HG03442 (cell line): ENCODE measurements at regions not wholly inside any gene's neighbourhood (a gene's known extent, or its start where the extent isn't known, plus 50 kb on each side); places are given as distances from the start of the nearest gene placed in this dataset.

ENCODE experiments used
- ATAC-seq: cut with Tn5 transposase; IDR thresholded peaks from one replicate; pipeline ENCODE4 v1.9.1; 2021; ENCODE audit warnings: mild to moderate bottlenecking, moderate library complexity; ENCODE audit not compliant: unreplicated experiment

DNA sequence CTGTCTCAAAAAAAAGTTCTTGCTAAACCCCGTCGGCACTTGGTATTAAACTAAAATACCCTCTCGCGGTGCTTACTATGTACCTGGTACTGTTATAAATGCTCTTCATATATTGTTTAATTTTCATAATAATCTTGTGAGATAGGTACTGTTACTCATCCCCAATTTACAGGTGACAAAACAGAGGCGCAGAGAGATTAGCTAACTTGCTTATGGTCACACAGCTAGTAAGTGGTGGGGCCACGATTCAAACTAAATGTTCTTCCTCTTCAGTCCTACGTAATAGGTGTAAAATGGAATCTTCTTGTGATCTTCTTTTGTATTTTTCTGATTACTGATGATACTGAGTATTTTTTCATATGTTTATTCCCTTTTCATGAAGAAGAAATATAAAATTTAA lies 51.3 kb downstream of the TET3 start:
- no peak for ATAC-seq

DNA sequence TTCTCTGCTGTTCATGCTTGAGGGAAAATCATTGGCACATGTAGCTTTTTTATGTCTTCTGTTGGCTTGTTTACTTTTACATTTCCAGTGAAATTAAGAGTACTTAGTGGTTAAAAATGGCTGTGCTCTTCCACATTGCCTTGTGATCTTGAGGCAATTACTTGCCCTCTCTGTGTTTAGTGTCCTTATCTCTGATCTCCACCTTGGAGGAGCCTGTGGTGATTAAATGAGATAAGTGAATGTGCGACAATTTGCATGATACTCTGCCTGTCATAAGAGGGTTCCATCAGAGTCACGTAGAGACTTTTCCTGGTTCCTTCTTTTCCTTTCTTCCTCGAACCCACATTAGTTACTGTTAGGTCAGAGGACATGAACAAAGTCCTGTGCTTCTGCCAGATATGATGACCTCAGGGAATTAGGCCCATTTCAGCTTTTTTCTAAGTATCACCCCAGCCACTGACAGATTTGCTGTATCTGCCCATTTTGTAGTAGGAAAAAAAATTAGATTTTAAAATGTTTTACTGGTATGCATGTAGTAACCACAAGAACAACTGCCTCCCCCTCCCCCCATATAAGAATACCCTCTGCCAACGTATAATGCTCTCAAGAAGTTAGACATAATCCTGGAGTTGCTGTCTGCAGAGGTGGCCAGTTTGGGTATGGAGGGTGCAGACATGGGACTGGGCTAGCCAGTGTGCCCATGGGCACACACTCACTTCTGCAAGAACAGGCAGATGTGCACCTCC lies 51.9 kb downstream of the TET3 start:
- no peak for ATAC-seq

DNA sequence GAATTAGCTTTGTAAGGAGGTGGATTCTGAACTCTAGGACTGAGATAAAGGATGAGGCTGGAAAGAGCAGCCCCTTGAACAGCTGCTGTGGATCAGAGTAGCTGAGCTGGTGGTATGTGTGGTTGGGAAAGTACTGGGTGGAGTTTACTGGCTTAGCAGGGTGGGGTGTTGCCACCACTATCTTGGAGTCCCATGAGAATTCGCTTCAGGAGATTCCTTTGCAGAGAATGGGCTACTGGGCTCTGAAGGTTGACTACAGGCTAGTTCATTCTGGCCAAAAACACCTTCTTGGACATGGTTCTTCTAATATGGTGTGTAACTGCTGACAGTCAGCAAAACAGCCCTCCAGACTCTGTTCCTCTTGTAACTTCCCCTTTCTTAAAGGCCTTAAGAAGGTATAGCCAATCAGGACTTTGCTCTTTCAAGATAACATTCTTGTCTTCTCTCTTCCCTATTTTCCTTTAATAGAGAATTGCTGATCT lies 52.7 kb downstream of the TET3 start:
- peak; percentile 44 for ATAC-seq

DNA sequence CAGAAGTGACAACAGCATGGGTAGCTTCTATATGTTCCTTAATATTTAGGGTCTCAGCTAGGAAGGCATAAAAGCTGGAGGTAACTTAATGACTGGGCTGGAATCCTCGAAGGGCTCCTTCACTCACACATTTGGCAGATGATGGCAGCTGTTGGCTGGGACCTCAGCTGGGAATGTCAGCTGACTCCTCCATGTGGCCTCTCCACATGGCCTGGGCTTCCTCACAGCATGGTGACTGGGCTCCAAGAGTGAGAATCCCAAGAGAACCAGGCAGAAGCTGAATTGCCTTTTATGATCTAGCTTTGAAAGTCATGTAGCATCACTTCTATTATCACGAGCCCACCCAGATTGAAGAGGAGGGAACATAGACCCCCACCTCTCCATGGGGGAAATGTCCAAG lies 54.9 kb downstream of the TET3 start:
- no peak for ATAC-seq

DNA sequence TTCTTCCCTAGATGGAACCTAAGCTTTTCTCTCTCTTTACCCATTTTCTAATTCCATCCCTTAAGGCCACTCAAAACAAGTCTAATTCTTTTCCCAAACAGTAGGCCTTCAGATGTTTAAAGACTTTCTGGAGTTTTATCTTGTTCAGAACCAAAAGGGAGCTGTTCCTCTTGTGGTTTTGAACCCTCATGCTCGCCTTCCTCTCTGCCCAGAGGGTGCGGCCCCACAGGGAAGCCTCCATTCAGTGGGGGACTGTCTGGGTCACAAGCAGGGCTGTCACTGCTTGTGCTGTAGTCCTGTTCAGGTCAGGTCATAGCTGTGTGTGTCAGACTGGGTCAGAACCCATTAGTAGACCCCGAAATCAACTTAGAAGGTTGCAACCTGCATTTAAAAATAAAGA lies 56.5 kb downstream of the TET3 start:
- ATAC-seq = no peak

DNA sequence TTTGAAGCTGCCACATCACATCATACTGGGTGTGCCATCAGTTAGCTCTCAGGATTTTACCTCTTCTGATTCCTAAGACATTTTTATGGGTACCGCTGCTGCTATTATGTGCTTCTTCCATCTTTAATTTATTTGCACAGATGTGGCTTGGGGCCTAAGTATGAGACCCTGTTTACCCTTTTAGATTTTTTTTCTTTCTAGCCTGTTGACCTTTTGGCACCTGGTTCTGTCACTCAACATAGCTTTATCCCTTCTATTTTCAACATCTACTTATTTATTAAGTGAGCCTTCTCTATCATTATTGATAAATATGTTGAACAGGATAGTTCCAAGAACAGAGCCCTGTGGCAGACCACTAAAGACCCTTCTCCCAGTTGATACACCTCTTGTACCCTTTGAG lies 57.0 kb downstream of the TET3 start:
- no peak for ATAC-seq

DNA sequence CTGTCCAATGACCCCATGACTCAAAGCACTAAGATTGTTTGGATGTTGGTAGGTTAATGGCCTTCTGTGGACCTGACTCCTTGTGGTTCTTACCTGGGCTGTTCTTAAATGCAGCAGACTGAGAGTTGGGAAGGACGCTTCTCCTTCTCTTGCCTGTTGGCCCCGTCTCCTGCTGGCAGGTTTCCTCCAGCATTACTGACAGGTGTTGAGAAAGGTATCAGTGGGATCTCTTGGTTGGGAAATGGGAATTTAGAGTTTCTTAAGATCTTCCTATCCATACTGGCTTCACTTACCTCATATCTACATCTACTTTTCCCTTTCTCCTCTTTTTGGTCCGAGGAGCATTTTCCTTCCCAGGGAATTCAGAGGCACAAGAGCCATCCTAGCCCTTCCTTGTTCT lies 57.9 kb downstream of the TET3 start:
- no peak for ATAC-seq

DNA sequence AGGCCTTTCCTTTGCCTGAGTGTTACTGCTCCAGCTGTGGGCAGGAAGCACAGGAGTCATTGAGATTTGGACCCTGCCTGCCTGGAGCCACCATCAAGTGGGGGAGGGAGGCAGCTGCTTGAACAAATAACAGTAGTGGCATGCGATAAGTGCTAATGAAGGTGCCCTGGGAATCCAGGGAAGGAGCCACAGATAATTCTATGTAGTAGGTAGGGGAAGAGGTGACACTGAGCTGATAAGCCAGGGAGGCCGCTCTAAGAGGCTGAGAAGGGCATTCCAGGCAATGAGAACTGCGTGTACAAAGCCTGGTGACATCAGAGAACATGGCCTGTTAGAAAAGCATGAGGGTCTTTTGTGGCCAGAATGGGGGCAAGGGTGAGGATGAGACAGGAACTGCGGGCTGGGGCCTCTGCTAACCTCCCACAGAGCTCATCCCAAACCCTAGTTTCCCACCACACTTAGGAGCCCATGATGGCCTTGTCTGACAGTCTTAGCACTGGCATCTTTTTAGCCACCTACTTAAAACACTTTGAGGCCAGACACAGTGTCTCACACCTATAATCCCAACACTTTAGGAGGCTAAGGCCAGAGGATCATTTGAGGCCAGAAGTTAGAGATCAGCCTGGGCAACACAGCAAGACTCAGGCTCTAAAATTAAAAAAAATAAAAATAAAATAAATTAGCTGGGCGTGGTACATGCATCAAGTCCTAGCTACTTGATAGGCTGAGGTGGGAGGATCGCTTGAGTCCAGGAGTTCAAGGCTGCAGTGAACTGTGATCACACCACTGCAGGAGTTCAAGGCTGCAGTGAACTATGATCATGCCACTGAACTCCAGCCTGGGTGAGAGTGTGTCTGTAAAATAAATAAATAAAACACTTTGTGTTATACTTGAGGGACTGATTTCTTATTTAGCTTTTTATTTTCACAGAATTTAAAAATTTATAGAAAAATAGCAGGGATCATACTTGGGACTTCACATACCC lies 58.9 kb downstream of the TET3 start:
- ATAC-seq = no peak

DNA sequence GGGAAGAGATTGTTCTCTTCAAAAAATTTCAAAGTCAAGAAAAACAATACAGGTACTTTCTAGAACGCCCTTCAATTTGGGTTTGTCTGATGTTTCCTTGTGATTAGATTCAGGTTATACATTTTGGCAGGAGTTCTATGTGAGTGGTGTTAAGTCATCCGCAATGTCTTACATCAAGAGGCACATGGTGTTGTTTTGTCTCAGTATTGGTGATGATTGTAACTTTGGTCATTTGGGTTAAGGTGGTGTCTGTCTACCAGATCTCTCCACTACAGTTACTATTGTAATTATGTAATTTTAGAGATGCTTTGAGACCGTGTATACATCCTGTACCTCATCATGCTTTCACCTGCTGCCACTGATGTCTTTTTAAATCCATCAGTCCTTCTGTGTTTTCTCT lies 60.3 kb downstream of the TET3 start:
- no peak for ATAC-seq

DNA sequence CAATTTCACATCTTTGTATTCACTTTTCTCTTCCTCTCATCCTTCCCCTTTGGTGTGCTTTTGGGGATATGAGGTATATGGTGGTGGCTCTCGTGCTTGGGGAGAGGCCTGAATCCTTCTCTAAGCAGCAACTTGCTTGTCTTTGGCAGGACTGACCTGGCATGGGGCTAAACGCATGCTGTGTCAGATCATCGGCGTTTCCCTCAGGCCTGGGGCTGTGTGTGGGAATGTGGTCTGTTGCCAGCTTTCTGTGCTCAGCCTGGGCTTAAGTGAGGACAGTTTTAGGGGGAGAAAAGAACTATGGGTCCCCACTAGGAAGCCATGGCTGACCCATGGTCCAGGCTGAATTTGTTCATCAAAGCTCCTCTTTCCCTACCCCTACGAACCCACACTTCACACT lies 60.7 kb downstream of the TET3 start:
- ATAC-seq = no peak

DNA sequence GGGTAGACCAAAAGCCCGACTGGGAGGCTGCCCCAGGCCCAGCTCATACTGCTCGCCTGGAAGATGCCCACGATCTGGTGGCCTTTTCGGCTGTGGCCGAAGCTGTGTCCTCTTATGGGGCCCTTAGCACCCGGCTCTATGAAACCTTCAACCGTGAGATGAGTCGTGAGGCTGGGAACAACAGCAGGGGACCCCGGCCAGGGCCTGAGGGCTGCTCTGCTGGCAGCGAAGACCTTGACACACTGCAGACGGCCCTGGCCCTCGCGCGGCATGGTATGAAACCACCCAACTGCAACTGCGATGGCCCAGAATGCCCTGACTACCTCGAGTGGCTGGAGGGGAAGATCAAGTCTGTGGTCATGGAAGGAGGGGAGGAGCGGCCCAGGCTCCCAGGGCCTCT lies 61.7 kb downstream of the TET3 start:
- ATAC-seq = no peak

DNA sequence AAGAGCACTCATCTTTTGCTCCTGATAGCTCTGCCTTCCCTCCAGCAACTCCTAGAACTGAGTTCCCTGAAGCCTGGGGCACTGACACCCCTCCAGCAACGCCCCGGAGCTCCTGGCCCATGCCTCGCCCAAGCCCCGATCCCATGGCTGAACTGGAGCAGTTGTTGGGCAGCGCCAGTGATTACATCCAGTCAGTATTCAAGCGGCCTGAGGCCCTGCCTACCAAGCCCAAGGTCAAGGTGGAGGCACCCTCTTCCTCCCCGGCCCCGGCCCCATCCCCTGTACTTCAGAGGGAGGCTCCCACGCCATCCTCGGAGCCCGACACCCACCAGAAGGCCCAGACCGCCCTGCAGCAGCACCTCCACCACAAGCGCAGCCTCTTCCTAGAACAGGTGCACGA lies 62.4 kb downstream of the TET3 start:
- no peak for ATAC-seq

DNA sequence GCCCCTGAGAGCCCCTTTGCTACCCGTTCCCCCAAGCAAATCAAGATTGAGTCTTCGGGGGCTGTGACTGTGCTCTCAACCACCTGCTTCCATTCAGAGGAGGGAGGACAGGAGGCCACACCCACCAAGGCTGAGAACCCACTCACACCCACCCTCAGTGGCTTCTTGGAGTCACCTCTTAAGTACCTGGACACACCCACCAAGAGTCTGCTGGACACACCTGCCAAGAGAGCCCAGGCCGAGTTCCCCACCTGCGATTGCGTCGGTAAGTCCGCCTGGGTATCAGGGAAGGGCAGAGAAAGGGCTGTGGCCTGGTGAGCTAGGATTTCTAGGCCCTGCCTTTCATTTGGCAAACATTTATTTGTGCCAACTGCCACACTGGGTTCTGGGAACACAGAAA lies 63.4 kb downstream of the TET3 start:
- no peak for ATAC-seq

DNA sequence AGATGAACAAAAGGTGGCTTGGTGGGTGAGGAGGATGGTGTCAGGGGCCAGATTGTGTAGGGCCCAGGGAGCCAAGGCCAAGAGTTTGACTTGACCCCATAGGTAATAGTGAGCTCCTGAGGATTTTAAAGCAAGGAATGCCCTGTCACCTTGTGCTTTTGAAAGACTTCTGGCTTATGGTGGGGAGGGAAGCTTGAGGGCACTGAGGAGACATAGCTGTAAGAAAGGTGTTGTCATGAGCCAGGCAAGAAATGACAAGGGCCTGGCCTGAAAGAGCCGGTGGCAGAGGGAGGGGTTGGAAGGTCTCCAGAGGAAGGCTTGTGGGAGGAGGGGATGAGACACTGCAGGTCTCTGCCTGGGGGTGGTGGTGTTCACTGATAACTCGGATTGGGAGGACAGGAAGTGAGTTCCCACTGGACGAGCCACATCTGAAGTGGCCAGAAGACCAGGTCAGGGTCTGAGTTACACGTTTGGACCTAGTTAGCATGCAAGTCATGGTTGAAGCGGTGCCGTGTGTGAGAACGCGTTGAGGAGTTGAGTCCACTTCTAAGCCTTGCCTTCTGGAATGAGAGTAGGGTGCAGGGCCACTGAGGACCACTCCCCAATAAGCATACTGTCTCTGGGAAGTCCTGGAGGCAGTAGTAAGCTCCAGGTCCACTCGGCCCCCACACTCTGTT lies 64.3 kb downstream of the TET3 start:
- no peak for ATAC-seq

DNA sequence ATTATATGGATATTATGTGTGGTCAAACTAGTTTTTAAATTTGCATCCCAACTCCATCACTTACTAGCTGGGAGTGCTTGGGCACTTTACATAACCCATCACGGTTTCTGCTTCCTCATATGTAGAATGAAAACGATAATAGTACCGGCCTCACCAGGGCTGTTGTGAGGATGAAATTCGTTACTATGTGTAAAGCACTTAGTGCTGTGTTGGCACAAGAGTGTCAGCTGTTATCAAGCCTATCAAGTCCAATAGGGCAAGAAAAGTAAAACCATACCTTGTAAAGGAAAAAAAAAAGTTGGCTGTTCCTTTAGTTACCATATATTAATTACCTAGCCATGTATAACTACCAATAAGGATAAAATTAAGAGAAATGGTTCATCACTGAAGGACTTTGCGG lies 65.4 kb downstream of the TET3 start:
- no peak for ATAC-seq

DNA sequence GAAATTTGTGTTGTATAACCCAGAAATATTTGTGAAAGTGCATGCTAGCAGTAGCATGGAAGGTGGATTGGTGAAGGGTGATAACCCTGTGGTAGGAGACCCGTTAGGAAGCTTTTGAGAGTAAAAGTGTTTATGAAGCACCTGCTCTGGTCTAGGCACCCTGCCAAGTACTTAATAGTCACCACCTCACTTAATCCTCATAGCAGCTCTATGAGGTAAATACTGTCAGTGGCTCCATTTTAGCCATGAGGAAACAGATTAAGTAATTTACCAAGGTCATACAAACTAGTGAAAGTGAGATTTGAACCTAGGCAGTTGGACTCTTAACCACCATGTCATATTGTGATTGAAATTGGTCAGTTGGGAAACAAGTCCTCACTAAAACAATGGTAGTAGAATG lies 66.8 kb downstream of the TET3 start:
- ATAC-seq = no peak

DNA sequence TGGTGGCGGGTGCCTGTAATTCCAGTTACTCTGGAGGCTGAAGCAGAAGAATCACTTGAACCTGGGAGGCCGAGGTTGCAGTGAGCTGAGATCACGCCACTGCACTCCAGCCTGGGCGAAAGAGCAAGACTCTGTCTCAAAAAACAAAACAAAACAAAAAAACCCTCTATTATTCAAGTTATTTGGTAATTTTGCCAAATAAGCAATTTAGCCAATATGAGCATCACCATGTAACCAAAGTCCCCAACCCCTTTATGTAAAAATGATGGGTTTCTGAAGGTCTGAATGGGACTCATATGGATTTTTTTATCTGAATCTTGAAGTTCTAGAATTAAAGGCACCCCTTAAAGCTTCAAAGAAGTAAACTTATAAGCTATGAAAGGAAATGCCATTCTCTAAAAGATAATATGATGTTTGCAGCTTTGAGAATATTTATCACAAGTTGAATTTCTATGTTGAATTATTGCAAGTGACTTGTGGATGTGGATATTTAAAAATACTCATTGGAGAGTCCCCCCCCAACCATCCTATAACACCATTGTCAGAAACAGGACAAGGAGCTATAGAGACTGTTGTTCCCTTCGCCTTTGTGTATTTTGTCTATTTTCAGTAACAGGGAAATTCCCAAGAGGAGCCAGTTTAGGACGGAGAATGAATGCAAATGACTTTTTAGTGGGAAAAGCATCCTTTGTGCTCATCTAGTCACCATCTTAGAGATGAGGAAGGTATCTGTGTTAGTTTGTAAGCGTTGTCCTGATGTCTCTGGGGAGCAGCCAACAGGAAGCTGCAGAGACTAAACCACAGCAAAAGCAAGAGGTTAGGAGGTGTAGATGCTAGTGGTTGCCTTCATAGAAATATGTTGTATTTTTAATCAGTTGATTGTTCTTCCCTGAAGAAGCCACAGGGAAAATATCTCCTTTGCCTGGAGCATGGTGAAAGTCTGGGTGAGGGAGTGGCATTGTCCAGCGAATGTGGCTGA lies 68.3 kb downstream of the TET3 start:
- ATAC-seq = peak; percentile 50

DNA sequence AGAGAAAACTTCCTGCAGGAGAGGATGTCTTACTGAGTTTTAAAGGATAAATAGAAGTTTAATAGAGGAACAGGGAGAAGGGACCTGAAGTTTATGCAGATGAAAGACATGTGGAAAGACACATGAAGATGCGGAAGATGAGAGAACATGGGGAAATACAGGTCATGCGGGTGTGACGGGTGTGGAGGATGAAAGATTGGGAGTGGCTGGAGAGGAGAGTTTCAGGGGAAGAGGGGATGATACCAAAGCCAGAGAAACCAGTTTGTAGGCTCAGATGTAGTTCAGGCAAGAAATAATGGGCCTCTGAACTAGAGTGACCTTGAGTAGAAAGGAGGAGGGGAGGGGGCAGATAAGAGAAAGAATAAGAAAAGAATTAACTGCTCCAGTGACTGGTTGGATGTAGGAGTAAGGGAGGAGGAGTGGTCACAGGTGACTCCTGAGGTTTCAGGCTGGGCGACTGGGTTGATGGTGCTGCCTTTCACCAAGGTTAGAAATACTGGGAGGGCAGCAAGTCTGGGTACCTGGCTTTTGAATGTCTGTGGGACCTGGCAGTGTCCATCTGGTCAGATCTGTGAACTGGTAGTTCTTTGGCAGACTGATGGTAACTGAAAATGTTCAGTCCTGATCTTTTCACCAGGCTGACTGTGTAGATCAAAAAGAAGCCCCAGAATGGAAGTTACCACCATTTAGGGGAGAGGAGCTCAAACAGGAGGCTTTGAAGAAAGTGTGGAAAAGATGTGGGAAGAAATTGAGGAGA lies 69.4 kb downstream of the TET3 start:
- no peak for ATAC-seq

DNA sequence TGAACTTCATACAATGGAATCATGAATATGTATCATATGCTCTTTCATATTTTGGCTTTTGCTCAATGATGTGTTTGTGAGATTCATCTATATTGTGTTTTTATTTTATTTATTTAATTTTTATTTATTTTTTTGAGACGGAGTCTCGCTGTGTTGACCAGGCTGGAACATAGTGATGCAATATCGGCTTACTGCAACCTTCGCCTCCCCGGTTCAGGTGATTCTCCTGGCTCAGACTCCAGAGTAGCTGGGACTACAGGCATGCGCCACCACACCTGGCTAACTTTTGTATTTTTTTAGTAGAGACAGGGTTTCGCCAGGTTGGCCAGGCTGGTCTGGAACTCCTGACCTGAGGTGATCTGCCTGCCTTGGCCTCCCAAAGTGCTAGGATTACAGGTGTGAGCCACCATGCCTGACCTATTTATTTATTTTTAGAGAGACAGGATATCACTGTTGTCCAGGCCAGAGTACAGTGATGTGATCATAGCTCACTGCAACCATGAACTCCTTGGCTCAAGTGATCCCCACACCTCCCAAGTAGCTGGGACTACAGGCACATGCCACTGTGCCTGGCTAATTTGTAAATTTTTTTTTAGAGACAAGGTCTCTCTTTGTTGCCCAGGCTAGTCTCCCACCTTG lies 74.5 kb downstream of the TET3 start:
- ATAC-seq = no peak
